ENCODE measurements at regions not wholly inside any gene's neighbourhood (a gene's known extent, or its start where the extent isn't known, plus 50 kb on each side); places are given as distances from the start of the nearest gene placed in this dataset.

GRCh38 chr7:25707768-25708620 is 444.0 kb upstream of the NFE2L3 start:
- no peaks in the 10 kb centered on the region for H3K9me3 ChIP-seq (ENCODE audit: severe bottlenecking)
- no peaks in the 10 kb centered on the region for H3K36me3 ChIP-seq
- no peak for TF ChIP-seq CTCF (IDR thresholded peaks at IDR 0.05; ENCODE audit: low read depth, low read length)
- no peak overlapping the region for H3K27ac ChIP-seq
- H3K4me3 ChIP-seq (ENCODE audit: low read depth, low read length) = no peak overlapping the region
- H3K27me3 ChIP-seq (ENCODE audit: insufficient read depth, low read depth, severe bottlenecking) = no peaks in the 10 kb centered on the region
- no peak for DNase-seq

- Histone ChIP-seq H3K4me3 (ENCODE audit: low read depth, low read length) (no peak overlapping the region), H3K36me3 (no peaks in the 10 kb centered on the region), H3K27me3 (ENCODE audit: insufficient read depth, low read depth, severe bottlenecking) (no peaks in the 10 kb centered on the region), H3K27ac (no peak overlapping the region), H3K9me3 (ENCODE audit: severe bottlenecking) (no peaks in the 10 kb centered on the region)
- TF ChIP-seq CTCF (IDR thresholded peaks at IDR 0.05; ENCODE audit: low read depth, low read length) = no peak
- DNase-seq = no peak
These were observed 441.0 kb upstream of the NFE2L3 start for GRCh38 chr7:25710959-25711358.

GRCh38 chr7:25711940-25712339 is 440.1 kb upstream of the NFE2L3 start:
- no peak for DNase-seq
- no peak for TF ChIP-seq CTCF (IDR thresholded peaks at IDR 0.05; ENCODE audit: low read depth, low read length)
- H3K4me3 ChIP-seq (ENCODE audit: low read depth, low read length) = no peak overlapping the region
- H3K27me3 ChIP-seq (ENCODE audit: insufficient read depth, low read depth, severe bottlenecking) = no peaks in the 10 kb centered on the region
- H3K9me3 ChIP-seq (ENCODE audit: severe bottlenecking) = no peaks in the 10 kb centered on the region
- no peaks in the 10 kb centered on the region for H3K36me3 ChIP-seq
- no peak overlapping the region for H3K27ac ChIP-seq

GRCh38 chr7:25712500-25712899 is 439.5 kb upstream of the NFE2L3 start:
- Histone ChIP-seq H3K27me3 (ENCODE audit: insufficient read depth, low read depth, severe bottlenecking) (no peaks in the 10 kb centered on the region), H3K27ac (no peak overlapping the region), H3K9me3 (ENCODE audit: severe bottlenecking) (no peaks in the 10 kb centered on the region), H3K36me3 (no peaks in the 10 kb centered on the region), H3K4me3 (ENCODE audit: low read depth, low read length) (no peak overlapping the region)
- no peak for DNase-seq
- no peak for TF ChIP-seq CTCF (IDR thresholded peaks at IDR 0.05; ENCODE audit: low read depth, low read length)

- Histone ChIP-seq H3K9me3 (ENCODE audit: severe bottlenecking) (no peaks in the 10 kb centered on the region), H3K4me3 (ENCODE audit: low read depth, low read length) (no peak overlapping the region), H3K27ac (no peak overlapping the region), H3K27me3 (ENCODE audit: insufficient read depth, low read depth, severe bottlenecking) (no peaks in the 10 kb centered on the region), H3K36me3 (no peaks in the 10 kb centered on the region)
- DNase-seq = no peak
- no peak for TF ChIP-seq CTCF (IDR thresholded peaks at IDR 0.05; ENCODE audit: low read depth, low read length)
These were observed 438.0 kb upstream of the NFE2L3 start for GRCh38 chr7:25714013-25714412.

- DNase-seq = no peak
- no peak overlapping the region for H3K27ac ChIP-seq
- H3K4me3 ChIP-seq (ENCODE audit: low read depth, low read length) = no peak overlapping the region
These were observed 435.6 kb upstream of the NFE2L3 start for GRCh38 chr7:25716421-25716820.

More at GRCh38 chr7:25716421-25716820, 435.6 kb upstream of the NFE2L3 start:
- Histone ChIP-seq H3K36me3 (no peaks in the 10 kb centered on the region), H3K27me3 (ENCODE audit: insufficient read depth, low read depth, severe bottlenecking) (no peaks in the 10 kb centered on the region), H3K9me3 (ENCODE audit: severe bottlenecking) (no peaks in the 10 kb centered on the region)
- no peak for TF ChIP-seq CTCF (IDR thresholded peaks at IDR 0.05; ENCODE audit: low read depth, low read length)

Measured in WERI-Rb-1 (cell line).